CD4-positive, alpha-beta T cell treated with Interferon alpha-2 for 1 hour (primary cell): ENCODE measurements at regions not wholly inside any gene's neighbourhood (a gene's known extent, or its start where the extent isn't known, plus 50 kb on each side); places are given as distances from the start of the nearest gene placed in this dataset.

Source experiments
- DNase-seq, 2 donors: peaks; one replicate each; pipeline ENCODE4 v3.0.0-alpha.2; 2020 to 2022

- no peak for DNase-seq
These were observed 95.6 kb upstream of the CDH6 start for GRCh38 chr5:31097851-31098250.

GRCh38 chr5:31096238-31096865 lies 97.1 kb upstream of the CDH6 start:
- DNase-seq = no peak

DNA sequence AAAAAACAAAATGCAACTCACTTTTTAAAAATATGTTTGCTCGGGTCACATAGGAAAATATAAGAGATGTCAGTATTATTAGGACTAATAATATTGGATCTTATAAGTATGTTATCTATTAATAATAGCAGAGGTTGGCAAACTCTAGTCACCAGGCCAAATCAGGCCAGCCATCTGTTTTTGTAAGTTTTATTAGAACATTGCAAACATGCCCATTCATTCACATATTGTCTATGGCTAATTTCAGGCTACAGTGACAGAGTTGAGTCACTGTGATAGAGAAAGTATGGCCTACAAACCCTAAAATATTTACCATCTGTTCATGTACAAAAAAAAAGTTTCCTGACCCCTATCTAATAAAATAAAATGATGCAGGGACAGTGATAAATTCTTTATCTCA lies 97.7 kb upstream of the CDH6 start:
- no peak for DNase-seq

GRCh38 chr5:31091501-31091900 lies 102.0 kb upstream of the CDH6 start:
- DNase-seq = no peak

- DNase-seq = no peak
These were observed 103.0 kb upstream of the CDH6 start for GRCh38 chr5:31090467-31090866.

DNA sequence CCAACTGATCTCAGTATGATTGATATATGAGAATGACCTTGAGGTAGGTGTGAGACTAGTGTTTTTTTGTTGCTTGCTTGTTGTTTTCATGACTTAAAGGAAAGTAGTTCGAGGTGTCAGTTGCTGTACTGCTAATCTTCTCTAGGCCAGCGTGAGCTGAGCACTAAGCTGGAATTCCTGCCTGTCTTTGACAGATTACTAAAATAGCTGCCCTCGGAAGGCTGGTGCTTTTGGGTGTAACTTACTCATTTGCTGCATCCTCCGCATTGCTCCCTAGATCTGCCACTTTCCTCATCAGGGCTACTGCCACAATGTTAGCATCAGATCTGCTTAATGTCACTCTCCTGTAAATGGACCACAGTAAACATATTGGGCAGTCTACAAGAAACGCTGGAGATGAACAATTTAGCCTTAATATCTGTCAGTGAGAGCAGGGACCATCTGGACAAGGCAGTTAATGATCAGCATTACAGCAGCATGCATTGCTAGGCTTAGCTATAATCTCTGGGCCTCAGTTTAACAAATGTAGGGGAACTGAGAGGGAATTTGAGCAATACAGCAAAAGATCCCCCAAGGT lies 106.6 kb upstream of the CDH6 start:
- DNase-seq = no peak

DNA sequence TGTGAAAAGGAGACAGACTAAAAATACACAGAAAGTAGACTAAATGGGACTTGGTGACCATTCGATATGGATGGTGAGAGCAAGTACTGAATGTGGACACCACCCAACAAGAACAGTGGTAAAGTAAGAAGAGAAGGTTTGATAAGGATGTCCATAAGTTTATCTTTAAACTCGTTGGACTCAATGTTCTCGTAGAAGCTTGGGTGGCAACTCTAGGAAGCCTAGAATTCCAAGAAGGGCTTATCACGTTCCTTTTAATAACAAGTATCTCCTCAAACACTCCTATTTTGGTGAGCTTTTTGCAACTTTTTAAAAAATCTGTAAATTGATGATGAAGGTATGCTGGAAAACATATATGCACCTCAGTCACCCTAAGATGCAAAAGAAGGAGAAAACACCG lies 108.6 kb upstream of the CDH6 start:
- DNase-seq = no peak

DNA sequence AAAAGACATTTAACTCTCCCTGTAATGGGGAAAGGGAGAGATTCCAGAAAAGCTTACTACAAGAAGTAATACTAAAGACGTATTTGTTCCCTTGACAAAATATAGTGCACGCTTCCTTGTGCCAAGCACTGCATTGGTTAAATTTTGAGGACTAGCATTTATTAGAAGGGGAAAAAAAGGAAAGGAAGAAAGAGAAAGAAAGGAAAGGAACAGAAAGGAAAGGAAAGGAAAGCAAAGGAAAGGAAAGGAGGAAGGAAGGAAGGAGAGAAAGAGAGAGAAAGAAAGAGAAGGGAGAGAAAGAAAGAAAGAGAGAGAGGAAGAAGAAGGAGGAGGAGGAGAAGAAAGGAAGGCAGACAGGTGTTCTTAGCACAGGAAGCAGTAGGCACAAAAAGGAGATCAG lies 110.1 kb upstream of the CDH6 start:
- DNase-seq = no peak

GRCh38 chr5:31079668-31080067 lies 113.8 kb upstream of the CDH6 start:
- no peak for DNase-seq

- DNase-seq = no peak
These were observed 114.5 kb upstream of the CDH6 start for GRCh38 chr5:31078956-31079355.

DNA sequence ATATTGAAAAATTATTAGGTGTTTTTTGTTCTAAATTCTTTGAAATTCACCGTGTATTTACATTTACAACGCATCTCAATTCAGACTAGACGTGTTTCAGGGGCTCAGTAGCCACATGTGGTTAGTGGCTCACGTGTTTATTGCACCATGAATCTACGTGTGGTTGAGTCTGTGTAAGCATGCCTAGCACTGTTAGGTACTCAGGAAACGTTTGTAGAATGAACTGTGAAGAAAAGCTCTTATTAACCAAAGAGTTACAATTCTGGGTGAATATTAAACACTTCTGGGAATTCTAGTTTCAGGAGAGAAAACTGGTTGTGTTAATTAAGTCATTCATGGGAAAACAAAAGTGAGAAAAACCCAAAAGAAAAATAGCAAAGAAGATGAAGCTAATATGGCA lies 117.5 kb upstream of the CDH6 start:
- DNase-seq = no peak

GRCh38 chr5:31068287-31068686 lies 125.2 kb upstream of the CDH6 start:
- DNase-seq = no peak

DNA sequence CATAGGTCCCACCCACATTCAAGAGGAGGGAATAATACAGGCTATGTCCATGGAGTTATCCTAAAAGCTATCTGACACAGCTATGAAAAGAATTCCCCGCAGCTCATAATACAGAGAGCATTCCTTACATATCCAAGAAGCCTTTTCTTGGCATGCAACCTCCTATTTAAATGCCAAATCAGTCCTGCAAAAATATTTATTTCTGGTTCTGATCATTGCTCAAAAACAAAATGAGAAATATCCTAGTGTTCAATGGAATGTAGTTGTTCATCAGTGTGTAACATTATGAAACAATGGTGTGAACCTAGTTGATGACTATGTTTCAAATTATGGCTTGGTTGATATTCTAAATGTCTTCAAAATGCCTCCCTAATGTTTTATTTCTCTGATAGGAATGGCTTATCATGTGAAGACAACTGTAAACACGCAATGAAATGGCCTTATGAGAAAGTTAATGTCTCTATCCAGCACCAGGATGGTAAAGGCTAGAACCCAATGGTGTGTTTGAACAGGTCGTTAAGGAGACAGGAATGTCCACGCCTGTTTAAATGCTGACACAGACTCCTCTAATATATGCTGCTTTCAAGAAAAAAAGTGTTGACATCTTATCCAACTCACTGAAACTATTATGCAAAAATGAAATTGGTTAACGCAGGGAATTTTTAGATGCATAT lies 126.7 kb upstream of the CDH6 start:
- DNase-seq = no peak

DNA sequence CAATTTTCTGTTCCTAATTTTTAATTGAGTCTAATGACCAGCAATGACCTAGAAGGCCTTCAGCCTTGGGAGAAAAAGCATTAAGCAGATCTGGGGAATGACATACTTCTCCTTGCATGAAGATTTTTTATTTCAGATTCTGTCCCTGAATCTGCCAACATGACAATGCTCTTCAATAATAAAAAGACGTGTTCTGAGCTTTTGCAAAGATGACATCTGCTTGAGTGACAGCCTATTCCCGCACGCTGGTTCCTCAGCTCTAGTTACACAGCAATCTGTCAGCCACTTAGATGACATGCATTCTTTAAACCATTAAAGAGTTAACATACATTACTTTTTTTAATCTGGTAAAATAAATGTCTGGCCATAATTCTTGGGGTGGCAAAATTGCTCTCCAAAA lies 129.3 kb upstream of the CDH6 start:
- DNase-seq = no peak

- no peak for DNase-seq
These were observed 130.4 kb upstream of the CDH6 start for GRCh38 chr5:31062902-31063580.

DNA sequence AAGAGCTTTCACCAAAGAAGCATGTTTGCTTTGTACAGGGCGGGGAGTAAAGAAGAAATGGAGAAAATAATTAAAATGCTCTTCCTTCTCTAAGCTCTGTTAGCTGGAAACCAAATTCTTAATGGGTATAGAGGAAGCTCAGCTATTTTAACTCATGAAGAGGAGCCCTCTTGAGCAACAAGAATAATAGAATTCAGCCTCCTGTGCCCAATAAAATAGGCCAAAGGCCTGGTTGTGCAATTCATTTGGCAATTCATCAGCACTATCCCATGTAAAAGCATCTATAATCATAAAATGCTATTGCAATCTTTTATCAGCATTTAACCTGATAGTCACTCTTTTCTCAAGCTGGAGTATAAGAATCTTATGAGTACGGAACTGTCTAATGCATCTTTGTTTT lies 133.6 kb upstream of the CDH6 start:
- no peak for DNase-seq

GRCh38 chr5:31054453-31054852 lies 139.0 kb upstream of the CDH6 start:
- DNase-seq = no peak

DNA sequence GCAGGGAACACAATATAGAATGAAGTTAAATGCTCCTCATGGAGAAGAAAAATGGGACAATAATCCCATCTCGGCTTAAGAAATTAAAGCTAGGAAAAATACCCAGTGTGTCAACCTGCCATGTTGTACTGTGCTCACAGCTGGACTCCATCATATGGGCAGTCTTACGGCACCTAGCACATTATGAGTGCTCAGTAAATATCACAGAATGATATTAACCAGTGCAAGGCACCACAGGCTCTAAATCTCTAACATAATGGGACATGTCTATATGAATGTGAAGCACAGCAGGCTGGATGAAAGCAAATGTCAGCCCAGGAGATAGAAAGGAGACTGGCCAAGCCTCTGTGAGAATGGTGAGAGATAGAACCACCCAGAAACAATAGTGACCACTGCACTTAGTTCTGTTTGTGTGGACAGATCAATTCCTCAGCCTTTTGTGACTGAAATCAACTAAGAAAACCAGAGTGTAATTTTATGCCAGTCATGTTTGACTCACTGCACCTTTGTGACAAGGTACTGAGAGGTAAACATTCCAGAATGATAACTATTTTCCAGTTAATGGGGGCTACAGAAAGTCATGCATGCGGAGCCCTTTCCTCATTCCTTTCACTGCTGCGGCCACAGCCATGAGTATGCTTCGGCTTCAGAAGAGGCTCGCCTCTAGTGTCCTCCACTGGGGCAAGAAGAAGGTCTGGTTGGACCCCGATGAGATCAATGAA lies 140.4 kb upstream of the CDH6 start:
- no peak for DNase-seq

DNA sequence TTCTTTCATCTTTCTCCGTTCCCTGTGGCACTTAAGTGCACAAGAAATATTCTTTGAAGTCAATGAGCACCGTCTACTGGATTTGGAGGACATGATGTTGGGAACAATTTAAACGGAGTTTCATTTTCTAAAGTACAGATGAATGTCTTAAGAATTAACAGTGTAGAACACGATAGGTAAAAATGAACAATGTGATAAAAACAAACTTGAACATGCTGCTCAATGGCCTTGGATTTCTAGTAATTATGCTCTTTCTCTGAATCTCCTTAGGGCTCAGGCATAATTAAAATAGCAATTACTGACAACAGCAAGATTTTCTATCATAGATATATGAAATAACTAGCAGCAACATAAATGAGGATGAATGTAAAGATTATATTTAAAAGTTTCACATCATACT lies 142.2 kb upstream of the CDH6 start:
- no peak for DNase-seq

DNA sequence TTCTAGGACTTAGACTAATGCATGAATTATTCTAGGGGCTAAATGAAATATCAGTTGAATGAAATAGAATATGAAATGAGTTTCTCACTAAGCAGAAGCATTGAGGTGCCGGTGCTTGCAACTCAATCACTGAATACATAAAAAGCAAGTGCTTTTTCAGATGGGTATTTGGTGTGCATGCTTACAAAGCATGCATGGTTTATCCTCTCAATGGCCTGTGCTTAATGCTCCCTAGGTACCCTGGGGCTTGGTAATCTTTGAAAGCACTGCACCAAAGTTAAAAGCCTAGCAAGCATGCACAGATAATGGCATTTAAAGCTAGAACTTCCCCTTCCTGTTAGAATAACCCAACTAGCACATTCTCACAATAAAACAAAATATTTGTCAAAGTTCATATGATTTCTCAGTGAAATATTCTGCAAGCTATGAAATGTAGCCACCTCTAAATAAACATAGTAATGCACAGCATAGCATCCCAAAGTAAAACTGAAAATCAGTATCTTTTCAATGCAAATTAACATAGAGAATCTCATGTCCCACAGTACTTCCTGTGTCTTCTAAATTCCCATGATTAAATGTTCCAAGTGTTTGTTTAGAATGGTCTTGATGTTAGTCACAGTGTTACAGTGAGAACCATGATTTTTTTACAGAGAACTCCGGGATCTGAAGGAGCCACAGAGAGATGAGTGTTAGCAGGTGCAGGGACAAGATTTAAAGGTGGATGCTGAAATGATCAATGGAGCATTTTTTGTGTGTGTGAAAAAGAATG lies 143.4 kb upstream of the CDH6 start:
- DNase-seq = no peak

DNA sequence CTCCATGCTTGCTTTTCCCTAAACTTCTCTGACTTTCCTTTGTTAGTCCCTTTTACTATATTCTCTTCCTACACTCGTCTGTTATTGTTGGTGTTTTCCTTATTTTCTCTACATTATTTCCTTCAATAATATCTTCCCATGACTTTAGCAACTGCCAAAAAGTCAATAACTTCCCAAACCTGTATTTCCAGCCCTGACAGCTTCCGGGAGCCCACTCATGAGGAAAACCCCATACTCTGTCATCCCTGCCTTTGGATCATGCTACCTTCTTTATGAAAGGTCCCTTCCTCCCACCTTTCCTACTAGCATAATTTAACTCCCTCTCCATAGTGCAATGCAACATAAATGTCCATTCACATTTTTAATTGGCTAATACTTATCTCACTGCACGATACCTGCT lies 144.0 kb upstream of the CDH6 start:
- DNase-seq = no peak
